ENCODE measurements at regions not wholly inside any gene's neighbourhood (a gene's known extent, or its start where the extent isn't known, plus 50 kb on each side); places are given as distances from the start of the nearest gene placed in this dataset.

DNA sequence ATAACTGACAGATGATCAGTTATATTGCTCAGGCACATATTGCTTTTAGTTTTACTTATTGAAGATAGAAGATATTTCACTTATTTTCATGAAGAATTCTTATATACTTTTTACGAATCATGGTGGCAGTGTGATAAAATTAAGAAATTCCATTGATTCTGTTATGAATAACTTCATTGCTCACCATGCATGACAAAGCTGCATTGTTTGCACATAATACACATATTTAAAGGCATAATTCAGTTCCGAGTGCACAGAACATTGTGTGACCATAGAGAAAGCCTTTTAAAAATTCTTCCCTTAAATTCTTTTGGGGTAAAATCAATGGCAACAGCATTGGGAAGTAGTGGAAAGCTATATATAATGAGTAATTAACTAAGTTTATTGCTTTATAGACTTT lies 82.5 kb upstream of the NAALADL2 start:
- no peak for TF ChIP-seq CTCF (IDR thresholded peaks at IDR 0.05; ENCODE audit: insufficient read depth, low read depth, low read length)
- no peak for TF ChIP-seq EZH2 (IDR thresholded peaks at IDR 0.05; ENCODE audit: insufficient read depth, low read length)
